ENCODE measurements at regions not wholly inside any gene's neighbourhood (a gene's known extent, or its start where the extent isn't known, plus 50 kb on each side); places are given as distances from the start of the nearest gene placed in this dataset.

GRCh38 chr1:232440325-232441035, 189.5 kb downstream of the SIPA1L2 start:
- H3K27ac ChIP-seq, result no peak overlapping the region
- TF ChIP-seq CTCF (conservative IDR thresholded peaks at IDR 0.05) (no peak), ZFX (IDR thresholded peaks at IDR 0.05) (no peak)

GRCh38 chr1:232439011-232439410, 190.9 kb downstream of the SIPA1L2 start:
- no peak overlapping the region for H3K27ac ChIP-seq
- TF ChIP-seq ZFX (IDR thresholded peaks at IDR 0.05), result no peak
- TF ChIP-seq CTCF (conservative IDR thresholded peaks at IDR 0.05), result no peak

GRCh38 chr1:232438476-232438875, 191.5 kb downstream of the SIPA1L2 start:
- TF ChIP-seq ZFX (IDR thresholded peaks at IDR 0.05) (no peak), CTCF (conservative IDR thresholded peaks at IDR 0.05) (no peak)
- H3K27ac ChIP-seq, result no peak overlapping the region

GRCh38 chr1:232437510-232437909, 192.4 kb downstream of the SIPA1L2 start:
- TF ChIP-seq ZFX (IDR thresholded peaks at IDR 0.05), result no peak
- TF ChIP-seq CTCF (conservative IDR thresholded peaks at IDR 0.05), result no peak
- H3K27ac ChIP-seq, result no peak overlapping the region

- no peak overlapping the region for H3K27ac ChIP-seq
- no peak for TF ChIP-seq ZFX (IDR thresholded peaks at IDR 0.05)
- no peak for TF ChIP-seq CTCF (conservative IDR thresholded peaks at IDR 0.05)
Measured at GRCh38 chr1:232435729-232436128, 194.2 kb downstream of the SIPA1L2 start.

- TF ChIP-seq ZFX (IDR thresholded peaks at IDR 0.05), result no peak
- no peak for TF ChIP-seq CTCF (conservative IDR thresholded peaks at IDR 0.05)
- no peak overlapping the region for H3K27ac ChIP-seq
Measured at GRCh38 chr1:232432313-232432712, 197.6 kb downstream of the SIPA1L2 start.

- TF ChIP-seq CTCF (conservative IDR thresholded peaks at IDR 0.05) (no peak), ZFX (IDR thresholded peaks at IDR 0.05) (no peak)
- no peak overlapping the region for H3K27ac ChIP-seq
Measured at GRCh38 chr1:232431748-232432147, 198.2 kb downstream of the SIPA1L2 start.

Measured in C4-2B (cell line).